ENCODE measurements at regions not wholly inside any gene's neighbourhood (a gene's known extent, or its start where the extent isn't known, plus 50 kb on each side); places are given as distances from the start of the nearest gene placed in this dataset.

GRCh38 chr1:29555043-29555620, 318.8 kb downstream of the PTPRU start:
- no peak for TF ChIP-seq FOXP2 (optimal IDR thresholded peaks at IDR 0.05; ENCODE audit: borderline replicate concordance, extremely low read depth, extremely low read length, insufficient read depth)
- TF ChIP-seq SIN3A (IDR thresholded peaks at IDR 0.05; ENCODE audit: borderline replicate concordance, insufficient read depth, low read length), result no peak
- TF ChIP-seq POLR2AphosphoS5 (IDR thresholded peaks at IDR 0.05; ENCODE audit: low read depth, low read length), result no peak
- TF ChIP-seq TAF1 (IDR thresholded peaks at IDR 0.05; ENCODE audit: borderline replicate concordance, insufficient read depth, low read length), result no peak
- TF ChIP-seq REST (IDR thresholded peaks at IDR 0.05; ENCODE audit: insufficient read depth in 1 of 2, low read depth in 2 of 2, low read length in 2 of 2), result no peak

DNA sequence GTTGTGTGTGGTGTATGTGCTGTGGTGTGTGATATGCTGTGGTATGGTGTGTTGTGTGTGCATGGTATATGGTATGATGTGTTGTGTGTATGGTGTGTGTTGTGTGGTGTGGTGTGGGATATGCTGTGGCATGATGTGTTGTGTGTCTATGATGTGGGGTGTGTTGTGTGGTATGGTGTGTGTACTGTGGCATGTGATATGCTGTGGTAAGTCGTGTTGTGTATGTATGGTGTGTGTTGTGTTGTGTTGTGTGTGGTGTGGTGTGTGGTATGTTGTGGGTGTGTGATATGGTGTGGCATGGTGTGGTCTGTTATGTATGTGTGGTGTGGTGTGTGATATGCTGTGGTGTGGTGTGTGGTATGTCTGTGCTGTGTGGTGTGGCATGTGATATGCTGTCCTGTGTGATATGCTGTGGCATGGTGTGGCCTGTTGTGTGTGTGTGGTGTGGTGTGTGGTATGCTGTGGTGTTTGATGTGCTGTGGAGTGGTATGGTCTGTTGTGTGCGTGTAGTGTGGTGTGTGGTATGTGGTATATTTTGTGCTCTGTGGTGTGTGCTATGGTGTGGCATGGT, 318.0 kb downstream of the PTPRU start:
- TF ChIP-seq REST (IDR thresholded peaks at IDR 0.05; ENCODE audit: insufficient read depth in 1 of 2, low read depth in 2 of 2, low read length in 2 of 2), result no peak
- no peak for TF ChIP-seq FOXP2 (optimal IDR thresholded peaks at IDR 0.05; ENCODE audit: borderline replicate concordance, extremely low read depth, extremely low read length, insufficient read depth)
- no peak for TF ChIP-seq TAF1 (IDR thresholded peaks at IDR 0.05; ENCODE audit: borderline replicate concordance, insufficient read depth, low read length)
- TF ChIP-seq POLR2AphosphoS5 (IDR thresholded peaks at IDR 0.05; ENCODE audit: low read depth, low read length), result no peak
- TF ChIP-seq SIN3A (IDR thresholded peaks at IDR 0.05; ENCODE audit: borderline replicate concordance, insufficient read depth, low read length), result no peak

GRCh38 chr1:29551123-29551936, 315.0 kb downstream of the PTPRU start:
- TF ChIP-seq SIN3A (IDR thresholded peaks at IDR 0.05; ENCODE audit: borderline replicate concordance, insufficient read depth, low read length), result no peak
- no peak for TF ChIP-seq FOXP2 (optimal IDR thresholded peaks at IDR 0.05; ENCODE audit: borderline replicate concordance, extremely low read depth, extremely low read length, insufficient read depth)
- no peak for TF ChIP-seq TAF1 (IDR thresholded peaks at IDR 0.05; ENCODE audit: borderline replicate concordance, insufficient read depth, low read length)
- TF ChIP-seq POLR2AphosphoS5 (IDR thresholded peaks at IDR 0.05; ENCODE audit: low read depth, low read length), result no peak
- no peak for TF ChIP-seq REST (IDR thresholded peaks at IDR 0.05; ENCODE audit: insufficient read depth in 1 of 2, low read depth in 2 of 2, low read length in 2 of 2)

DNA sequence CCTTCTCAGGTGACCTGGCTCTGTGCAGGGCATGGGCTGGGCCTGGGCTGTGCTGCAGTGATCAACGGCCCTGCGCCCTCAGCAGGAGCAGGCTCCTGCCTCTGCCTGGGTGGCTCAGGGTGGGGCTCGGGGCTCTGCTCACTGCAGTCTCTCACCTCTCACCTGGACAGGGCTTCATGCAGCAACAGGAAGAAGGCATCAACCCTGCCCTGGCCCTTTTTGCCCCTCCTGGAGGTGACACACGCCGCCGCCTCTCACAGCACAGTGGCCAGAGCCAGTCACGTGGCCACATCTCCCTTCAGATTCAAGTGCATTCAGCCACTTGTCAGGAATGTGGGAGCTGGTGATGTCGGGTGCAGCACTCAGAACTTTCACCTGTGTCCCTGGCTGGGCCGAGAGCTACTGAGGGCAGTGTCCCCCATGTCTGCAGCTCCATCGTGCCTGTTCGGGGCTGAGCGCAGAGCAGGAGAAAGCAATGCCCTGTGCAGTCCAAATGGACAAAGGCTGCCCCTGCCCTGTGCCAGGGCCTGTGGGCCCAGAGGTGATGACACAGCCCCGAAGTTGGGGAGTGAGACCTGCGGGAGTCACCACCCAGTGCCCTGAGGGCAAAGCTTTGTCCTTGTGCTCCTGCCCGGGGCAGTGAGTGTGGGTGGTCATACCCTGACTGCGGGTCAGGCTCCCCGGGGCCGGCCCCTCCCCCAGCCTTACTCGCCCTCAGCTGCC, 314.0 kb downstream of the PTPRU start:
- TF ChIP-seq POLR2AphosphoS5 (IDR thresholded peaks at IDR 0.05; ENCODE audit: low read depth, low read length) (no peak), REST (IDR thresholded peaks at IDR 0.05; ENCODE audit: insufficient read depth in 1 of 2, low read depth in 2 of 2, low read length in 2 of 2) (no peak), TAF1 (IDR thresholded peaks at IDR 0.05; ENCODE audit: borderline replicate concordance, insufficient read depth, low read length) (no peak), SIN3A (IDR thresholded peaks at IDR 0.05; ENCODE audit: borderline replicate concordance, insufficient read depth, low read length) (no peak), FOXP2 (optimal IDR thresholded peaks at IDR 0.05; ENCODE audit: borderline replicate concordance, extremely low read depth, extremely low read length, insufficient read depth) (no peak)

Data from PFSK-1 (cell line).